Activated B cell treated with CpG ODN at 0.5 μM for 24 hours (primary cell): ENCODE measurements at regions not wholly inside any gene's neighbourhood (a gene's known extent, or its start where the extent isn't known, plus 50 kb on each side); places are given as distances from the start of the nearest gene placed in this dataset.

Experiments used
- ATAC-seq: fragments of 200-7000 bp; cut with Tn5 transposase; one replicate; pipeline ENCODE4 v1.10.0; 2021; ENCODE audit warnings: low read depth, mild to moderate bottlenecking, moderate library complexity
- CTCF ChIA-PET: fragments of 350-600 bp; sonication (Branson Sonifier 250); formaldehyde crosslinking; loops from one replicate; lab custom pipeline; 2021; ENCODE audit warnings: antibody characterized with exemption; lab: Charles Lee
- POLR2A ChIA-PET: fragments of 350-600 bp; sonication (Branson Sonifier 250); formaldehyde crosslinking; loops from one replicate; lab custom pipeline; 2021; ENCODE audit warnings: antibody characterized with exemption; lab: Charles Lee
- DNase-seq: peaks from one replicate; pipeline ENCODE4 v3.0.0; 2022
- H3K27ac Mint-ChIP-seq: one replicate; pipeline ENCODE4 v1.8.0; 2020; ENCODE audit warnings: mixed read lengths
- H3K27me3 Mint-ChIP-seq: one replicate; pipeline ENCODE4 v1.8.0; 2021; ENCODE audit warnings: mixed read lengths
- H3K36me3 Mint-ChIP-seq: one replicate; pipeline ENCODE4 v1.8.0; 2021; ENCODE audit warnings: low read depth, mixed read lengths
- H3K4me1 Mint-ChIP-seq: one replicate; pipeline ENCODE4 v1.8.0; 2021; ENCODE audit warnings: mixed read lengths
- H3K4me3 Mint-ChIP-seq: one replicate; pipeline ENCODE4 v1.8.0; 2020; ENCODE audit warnings: mild to moderate bottlenecking, mixed read lengths
- H3K9me3 Mint-ChIP-seq: one replicate; pipeline ENCODE4 v1.8.0; 2020; ENCODE audit warnings: mixed read lengths
- intact Hi-C: fragments of 100-400 bp; cut with micrococcal nuclease; formaldehyde crosslinking; loops from one replicate; pipeline ENCODE4 v1.15.1; 2024
- TF ChIP-seq, protein P1 (sequence below): fragments of 200-600 bp; IDR thresholded peaks from one replicate; pipeline ENCODE4 v1.8.0; 2022; ENCODE audit warnings: antibody characterized with exemption, mild to moderate bottlenecking

DNA sequence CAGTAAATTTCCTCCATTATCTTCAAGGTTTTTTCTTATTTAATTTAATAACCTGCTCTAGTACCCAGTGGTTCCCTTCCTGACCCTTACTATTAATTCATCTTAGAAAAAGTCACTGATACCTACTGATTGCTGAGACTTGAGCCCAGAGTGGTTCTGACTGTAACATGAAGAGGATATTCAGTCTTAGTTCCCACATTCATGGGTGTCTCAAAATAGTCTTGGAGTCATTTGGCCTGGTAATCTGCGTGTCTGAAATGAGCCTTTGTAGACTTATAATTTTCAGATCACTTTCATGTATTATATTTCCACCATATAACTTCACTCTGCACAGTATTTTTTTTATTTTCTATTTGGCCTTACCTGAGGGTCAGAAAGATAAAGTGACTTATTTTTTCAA is 732.0 kb upstream of the KIF2B start:
- Mint-ChIP-seq H3K36me3 (no peaks in the 10 kb centered on the region), H3K4me1 (no peaks in the 10 kb centered on the region), H3K27ac (no peak overlapping the region), H3K4me3 (no peak overlapping the region), H3K9me3 (peaks cover 8% of the 10 kb centered on the region), H3K27me3 (no peaks in the 10 kb centered on the region)
- ChIA-PET POLR2A (no interaction called here), CTCF (no interaction called here)
- intact Hi-C loops = no loop called here
- DNase-seq (no peak), ATAC-seq (no peak)
- TF ChIP-seq, protein P1, sequence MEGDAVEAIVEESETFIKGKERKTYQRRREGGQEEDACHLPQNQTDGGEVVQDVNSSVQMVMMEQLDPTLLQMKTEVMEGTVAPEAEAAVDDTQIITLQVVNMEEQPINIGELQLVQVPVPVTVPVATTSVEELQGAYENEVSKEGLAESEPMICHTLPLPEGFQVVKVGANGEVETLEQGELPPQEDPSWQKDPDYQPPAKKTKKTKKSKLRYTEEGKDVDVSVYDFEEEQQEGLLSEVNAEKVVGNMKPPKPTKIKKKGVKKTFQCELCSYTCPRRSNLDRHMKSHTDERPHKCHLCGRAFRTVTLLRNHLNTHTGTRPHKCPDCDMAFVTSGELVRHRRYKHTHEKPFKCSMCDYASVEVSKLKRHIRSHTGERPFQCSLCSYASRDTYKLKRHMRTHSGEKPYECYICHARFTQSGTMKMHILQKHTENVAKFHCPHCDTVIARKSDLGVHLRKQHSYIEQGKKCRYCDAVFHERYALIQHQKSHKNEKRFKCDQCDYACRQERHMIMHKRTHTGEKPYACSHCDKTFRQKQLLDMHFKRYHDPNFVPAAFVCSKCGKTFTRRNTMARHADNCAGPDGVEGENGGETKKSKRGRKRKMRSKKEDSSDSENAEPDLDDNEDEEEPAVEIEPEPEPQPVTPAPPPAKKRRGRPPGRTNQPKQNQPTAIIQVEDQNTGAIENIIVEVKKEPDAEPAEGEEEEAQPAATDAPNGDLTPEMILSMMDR = no peak

DNA sequence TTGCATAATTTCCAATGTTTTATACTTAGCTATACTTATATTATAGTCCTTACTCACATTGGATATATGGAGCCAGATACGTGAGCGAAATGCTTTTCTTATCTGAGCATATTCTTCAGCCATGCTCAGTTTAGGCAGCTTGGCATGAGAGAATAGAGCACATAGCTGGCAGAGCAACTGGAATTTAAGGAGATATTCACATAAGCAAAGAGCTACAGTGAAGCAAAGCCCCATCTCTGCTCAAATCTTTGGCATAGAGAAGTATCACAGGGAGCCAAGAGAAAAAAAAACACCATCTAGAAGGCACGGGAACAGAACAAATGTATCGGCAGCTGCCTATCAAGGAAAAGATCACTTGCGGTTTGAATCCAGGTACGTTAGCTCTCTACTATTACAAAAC is 734.2 kb upstream of the KIF2B start:
- Mint-ChIP-seq H3K9me3 (peaks cover 6% of the 10 kb centered on the region), H3K4me1 (no peaks in the 10 kb centered on the region), H3K36me3 (no peaks in the 10 kb centered on the region), H3K27me3 (no peaks in the 10 kb centered on the region), H3K4me3 (no peak overlapping the region), H3K27ac (no peak overlapping the region)
- DNase-seq (no peak), ATAC-seq (no peak)
- TF ChIP-seq, protein P1 = no peak
- ChIA-PET CTCF (no interaction called here), POLR2A (no interaction called here)
- intact Hi-C loops = no loop called here

DNA sequence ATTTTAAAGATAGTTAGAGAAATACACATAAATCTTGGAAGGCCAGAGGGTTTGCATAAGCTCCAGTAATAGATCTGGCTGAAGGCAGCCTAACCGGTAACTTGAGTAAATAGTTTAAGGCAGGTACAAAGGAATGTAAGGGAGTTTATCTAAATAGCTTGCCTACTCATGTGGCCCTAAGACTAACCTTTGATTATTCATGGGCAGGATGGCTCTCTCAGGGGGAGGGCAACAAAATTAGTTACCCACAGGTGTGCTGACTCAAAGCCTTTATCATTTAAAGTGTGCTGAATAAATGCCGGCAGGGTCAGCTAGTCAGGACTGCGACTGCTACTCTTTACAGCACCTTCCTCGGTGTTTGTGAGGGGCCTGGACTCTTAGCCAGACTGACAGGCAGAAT is 761.3 kb upstream of the KIF2B start:
- ATAC-seq (no peak), DNase-seq (no peak)
- ChIA-PET CTCF (no interaction called here), POLR2A (no interaction called here)
- no peaks in the 10 kb centered on the region for H3K36me3 Mint-ChIP-seq
- H3K27ac Mint-ChIP-seq = no peak overlapping the region
- TF ChIP-seq, protein P1 = no peak
- H3K27me3 Mint-ChIP-seq = no peaks in the 10 kb centered on the region
- no peak overlapping the region for H3K4me3 Mint-ChIP-seq
- no peaks in the 10 kb centered on the region for H3K4me1 Mint-ChIP-seq
- H3K9me3 Mint-ChIP-seq = peaks cover 17% of the 10 kb centered on the region
- intact Hi-C loops = no loop called here

DNA sequence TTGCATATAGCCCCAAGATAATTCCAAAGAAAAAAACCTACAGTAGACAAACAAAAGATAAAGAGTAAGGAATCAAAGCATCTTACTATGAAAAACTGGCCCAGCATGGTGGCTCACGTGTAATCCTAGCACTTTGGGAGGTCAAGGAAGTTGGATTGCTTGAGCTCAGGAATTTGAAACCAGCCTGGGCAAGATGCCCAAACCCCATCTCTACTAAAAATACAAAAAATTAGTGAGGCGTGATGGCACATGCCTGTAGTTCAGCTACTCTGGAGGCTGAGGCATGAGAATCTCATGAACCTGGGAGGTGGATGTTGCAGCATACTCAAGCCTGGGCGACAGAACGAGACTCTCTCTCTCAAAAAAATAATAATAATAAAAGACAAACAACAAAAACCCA is 764.7 kb upstream of the KIF2B start:
- Mint-ChIP-seq H3K9me3 (peaks cover 22% of the 10 kb centered on the region), H3K4me3 (no peak overlapping the region), H3K27ac (no peak overlapping the region), H3K4me1 (no peaks in the 10 kb centered on the region), H3K27me3 (no peaks in the 10 kb centered on the region), H3K36me3 (no peaks in the 10 kb centered on the region)
- ChIA-PET POLR2A (no interaction called here), CTCF (no interaction called here)
- intact Hi-C loops = no loop called here
- no peak for ATAC-seq
- TF ChIP-seq, protein P1 = no peak
- DNase-seq = no peak

DNA sequence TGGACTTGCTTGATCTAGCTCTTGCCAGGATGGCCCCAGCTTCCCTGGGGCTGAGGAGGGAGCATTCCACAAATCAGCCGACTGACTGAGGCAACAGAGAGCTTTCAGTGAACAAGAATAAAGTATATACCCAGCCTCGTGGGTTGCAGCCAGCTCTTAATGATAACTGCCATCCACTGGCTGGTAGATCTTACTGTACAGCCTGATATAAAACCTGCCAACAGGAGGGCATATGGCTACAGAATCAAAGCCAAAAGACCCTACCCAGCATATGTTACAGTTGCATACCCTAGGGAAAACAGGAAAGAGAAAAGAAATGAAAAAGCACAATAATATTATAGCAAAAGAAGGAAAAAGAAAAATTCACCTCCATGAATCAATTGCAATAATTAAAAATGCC is 775.9 kb upstream of the KIF2B start:
- ChIA-PET CTCF (no interaction called here), POLR2A (no interaction called here)
- no peak for DNase-seq
- ATAC-seq = no peak
- H3K36me3 Mint-ChIP-seq = no peaks in the 10 kb centered on the region
- TF ChIP-seq, protein P1 = no peak
- H3K9me3 Mint-ChIP-seq = peaks cover 6% of the 10 kb centered on the region
- no peaks in the 10 kb centered on the region for H3K4me1 Mint-ChIP-seq
- intact Hi-C loops = no loop called here
- H3K27ac Mint-ChIP-seq = no peak overlapping the region
- no peak overlapping the region for H3K4me3 Mint-ChIP-seq
- H3K27me3 Mint-ChIP-seq = no peaks in the 10 kb centered on the region
